BE2C (cell line): ENCODE measurements at regions not wholly inside any gene's neighbourhood (a gene's known extent, or its start where the extent isn't known, plus 50 kb on each side); places are given as distances from the start of the nearest gene placed in this dataset.
"Not testable (repeated sequence)": the region's sequence is repeated elsewhere in the genome, so short reads cannot be mapped to it uniquely, and the experiment has no call there.

ENCODE experiments used
- DNase-seq: peaks from one replicate; pipeline ENCODE4 v3.0.0-alpha.2; 2020
- H3K27me3 ChIP-seq: fragments of 250-450 bp; sonication (Bioruptor Pico); 2 replicates; pipeline ENCODE4 v1.5.1; 2020; ENCODE audit warnings: mild to moderate bottlenecking
- H3K36me3 ChIP-seq: fragments of 250-450 bp; sonication (Bioruptor Pico); 2 replicates; pipeline ENCODE4 v1.5.1; 2020; ENCODE audit warnings: mild to moderate bottlenecking
- H3K4me1 ChIP-seq: fragments of 250-450 bp; sonication (Bioruptor Pico); 2 replicates; pipeline ENCODE4 v1.5.1; 2020
- H3K4me3 ChIP-seq: 2 replicates; pipeline ENCODE4 v1.5.1; 2011; ENCODE audit warnings: low read depth, low read length
- H3K9me3 ChIP-seq: fragments of 250-450 bp; sonication (Bioruptor Pico); 2 replicates; pipeline ENCODE4 v1.5.1; 2020
- TF ChIP-seq, protein P1 (sequence below): IDR thresholded peaks from 2 replicates; pipeline ENCODE4 v1.5.1; 2012; ENCODE audit warnings: mild to moderate bottlenecking, low read depth, low read length

DNA sequence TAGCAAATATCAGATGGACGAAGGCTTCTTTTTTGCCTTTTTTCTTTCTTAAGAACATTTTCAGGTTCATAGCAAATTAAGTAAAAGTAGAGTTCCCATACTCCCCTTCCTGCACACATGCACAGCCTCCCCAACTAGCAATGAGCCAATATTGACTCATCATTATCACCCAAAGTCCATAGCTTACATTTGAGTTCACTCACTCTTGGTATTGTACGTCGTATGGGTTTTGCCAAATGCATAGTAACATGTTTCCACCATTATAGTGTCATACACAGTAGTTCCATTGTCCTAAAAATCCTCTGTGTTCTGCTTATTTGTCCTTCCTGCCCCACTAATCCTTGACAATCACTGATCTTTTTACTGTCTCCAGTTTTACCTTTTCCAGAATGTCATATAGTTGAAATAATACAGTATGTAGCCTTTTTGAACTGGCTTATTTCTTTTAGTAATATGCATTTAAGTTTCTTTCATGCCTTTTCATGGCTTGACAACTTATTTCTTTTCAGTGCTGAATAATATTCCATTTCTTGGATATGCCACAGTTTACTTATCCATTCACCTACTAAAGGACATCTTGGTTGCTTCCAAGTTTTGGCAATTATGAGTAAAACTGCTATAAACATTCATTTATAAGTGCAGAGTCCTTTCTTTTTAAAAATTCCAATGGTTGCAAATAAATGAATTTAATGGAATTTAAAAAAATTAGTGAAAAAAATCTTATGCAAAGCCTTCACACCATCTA is 242.1 kb downstream of the ISL1 start:
- TF ChIP-seq, protein P1, sequence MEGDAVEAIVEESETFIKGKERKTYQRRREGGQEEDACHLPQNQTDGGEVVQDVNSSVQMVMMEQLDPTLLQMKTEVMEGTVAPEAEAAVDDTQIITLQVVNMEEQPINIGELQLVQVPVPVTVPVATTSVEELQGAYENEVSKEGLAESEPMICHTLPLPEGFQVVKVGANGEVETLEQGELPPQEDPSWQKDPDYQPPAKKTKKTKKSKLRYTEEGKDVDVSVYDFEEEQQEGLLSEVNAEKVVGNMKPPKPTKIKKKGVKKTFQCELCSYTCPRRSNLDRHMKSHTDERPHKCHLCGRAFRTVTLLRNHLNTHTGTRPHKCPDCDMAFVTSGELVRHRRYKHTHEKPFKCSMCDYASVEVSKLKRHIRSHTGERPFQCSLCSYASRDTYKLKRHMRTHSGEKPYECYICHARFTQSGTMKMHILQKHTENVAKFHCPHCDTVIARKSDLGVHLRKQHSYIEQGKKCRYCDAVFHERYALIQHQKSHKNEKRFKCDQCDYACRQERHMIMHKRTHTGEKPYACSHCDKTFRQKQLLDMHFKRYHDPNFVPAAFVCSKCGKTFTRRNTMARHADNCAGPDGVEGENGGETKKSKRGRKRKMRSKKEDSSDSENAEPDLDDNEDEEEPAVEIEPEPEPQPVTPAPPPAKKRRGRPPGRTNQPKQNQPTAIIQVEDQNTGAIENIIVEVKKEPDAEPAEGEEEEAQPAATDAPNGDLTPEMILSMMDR = no peak

DNA sequence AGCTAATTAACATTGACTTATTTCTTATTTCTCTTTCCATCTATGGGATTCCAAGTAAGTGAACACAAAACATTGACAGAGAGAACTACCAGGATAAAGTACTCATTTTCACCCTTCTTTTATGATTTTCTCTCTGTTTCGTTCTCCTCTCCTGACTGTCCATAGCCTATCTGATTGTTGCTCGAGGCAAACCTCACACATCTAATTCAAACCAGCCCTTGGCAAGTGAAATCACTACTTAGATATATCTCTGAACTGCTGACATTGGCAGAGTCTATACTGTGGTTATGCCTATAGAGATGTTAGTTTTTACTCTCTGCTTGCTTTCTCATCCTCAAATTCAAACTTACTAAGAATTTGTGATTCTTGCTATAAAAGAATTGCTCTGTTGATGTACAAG is 248.8 kb downstream of the ISL1 start:
- Histone ChIP-seq H3K36me3 (no peaks in the 10 kb centered on the region), H3K4me3 (no peak overlapping the region), H3K9me3 (no peaks in the 10 kb centered on the region), H3K4me1 (peaks cover 4% of the 10 kb centered on the region; the same call in 1 of the 2 replicates), H3K27me3 (no peaks in the 10 kb centered on the region)
- TF ChIP-seq, protein P1 = no peak
- DNase-seq = peak; percentile 11

More for the DNA sequence above, 242.1 kb downstream of the ISL1 start:
- no peaks in the 10 kb centered on the region for H3K27me3 ChIP-seq
- H3K36me3 ChIP-seq = no peaks in the 10 kb centered on the region
- H3K4me3 ChIP-seq = no peak overlapping the region
- H3K4me1 ChIP-seq = peaks cover 10% of the 10 kb centered on the region
- no peak for DNase-seq
- no peaks in the 10 kb centered on the region for H3K9me3 ChIP-seq

DNA sequence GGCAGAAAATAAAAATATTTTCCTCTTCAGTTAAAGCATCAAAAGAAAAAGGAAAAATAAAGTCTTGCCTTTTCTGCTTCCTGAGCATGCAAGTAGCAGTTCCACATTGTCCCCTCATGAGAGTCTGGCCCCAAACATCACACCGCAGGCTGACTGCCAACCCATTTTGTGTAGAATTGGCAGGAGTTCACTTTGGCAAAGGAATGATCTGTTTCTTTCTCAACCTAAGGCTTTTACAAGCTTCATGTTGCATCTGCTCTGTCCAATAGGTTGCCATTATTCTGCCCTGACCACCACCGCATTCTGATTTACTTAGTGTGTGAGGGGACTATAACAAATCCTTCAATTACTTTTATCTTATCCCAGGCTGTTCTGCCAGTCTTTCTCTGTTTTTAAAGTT is 249.5 kb downstream of the ISL1 start:
- Histone ChIP-seq H3K9me3 (no peaks in the 10 kb centered on the region), H3K4me1 (peaks cover 4% of the 10 kb centered on the region; the same call in 1 of the 2 replicates), H3K27me3 (no peaks in the 10 kb centered on the region), H3K4me3 (no peak overlapping the region), H3K36me3 (no peaks in the 10 kb centered on the region)
- TF ChIP-seq, protein P1 = no peak
- no peak for DNase-seq

DNA sequence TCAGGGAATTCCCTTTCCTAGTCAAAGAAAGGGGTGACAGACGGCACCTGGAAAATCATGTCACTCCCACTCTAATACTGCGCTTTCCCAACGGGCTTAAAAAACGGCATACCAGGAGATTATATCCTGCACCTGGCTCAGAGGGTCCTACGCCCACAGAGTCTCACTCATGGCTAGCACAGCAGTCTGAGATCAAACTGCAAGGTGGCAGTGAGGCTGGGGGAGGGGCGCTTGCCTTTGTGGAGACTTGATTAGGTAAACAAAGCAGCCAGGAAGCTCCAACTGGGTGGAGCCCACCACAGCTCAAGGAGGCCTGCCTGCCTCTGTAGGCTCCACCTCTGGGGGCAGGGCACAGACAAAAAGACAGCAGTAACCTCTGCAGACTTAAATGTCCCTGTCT is 253.7 kb downstream of the ISL1 start:
- not testable (repeated sequence) for H3K4me3 ChIP-seq, H3K9me3 ChIP-seq, H3K4me1 ChIP-seq, H3K36me3 ChIP-seq, H3K27me3 ChIP-seq, DNase-seq

DNA sequence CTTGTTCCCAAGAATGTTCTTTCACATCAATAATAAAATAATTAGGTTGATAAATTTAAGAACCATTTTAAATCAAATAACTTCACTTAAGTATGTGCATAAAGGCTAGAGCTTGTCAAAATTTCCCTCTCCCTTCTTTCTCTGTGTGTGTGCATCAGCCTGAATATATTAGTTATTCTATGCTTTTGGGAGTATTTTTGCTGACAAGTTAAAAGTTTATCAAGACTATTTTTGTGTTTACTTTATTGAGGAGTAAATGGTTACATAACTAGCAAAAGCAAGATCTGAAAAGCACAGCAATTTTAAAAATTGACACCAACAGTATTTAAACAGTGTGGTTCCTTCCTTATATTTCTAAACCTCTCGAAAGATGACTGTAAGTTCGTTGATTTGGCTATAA is 261.7 kb downstream of the ISL1 start:
- Histone ChIP-seq H3K36me3 (no peaks in the 10 kb centered on the region), H3K4me1 (no peaks in the 10 kb centered on the region)
- TF ChIP-seq, protein P1 = no peak

DNA sequence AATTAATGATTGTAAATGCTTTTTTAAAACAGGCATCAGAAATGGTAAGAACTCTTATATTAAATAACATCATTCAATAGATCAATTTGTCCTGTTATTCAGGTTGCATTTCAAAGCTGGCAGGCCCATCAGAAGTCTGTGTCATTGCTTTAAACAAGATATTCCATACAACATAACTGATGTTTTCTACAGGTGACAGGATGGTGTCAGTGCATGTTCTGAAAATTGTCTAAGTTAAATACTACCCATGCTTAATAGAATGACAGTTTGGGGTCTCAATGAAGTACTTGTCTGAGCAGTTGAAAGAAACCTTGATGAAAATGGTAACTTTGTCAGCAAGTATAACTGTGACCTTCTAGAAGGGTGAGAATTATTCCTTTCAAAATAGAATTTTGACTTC is 263.2 kb downstream of the ISL1 start:
- Histone ChIP-seq H3K4me3 (no peak overlapping the region), H3K27me3 (no peaks in the 10 kb centered on the region), H3K36me3 (no peaks in the 10 kb centered on the region), H3K4me1 (peaks cover 2% of the 10 kb centered on the region; the same call in 1 of the 2 replicates), H3K9me3 (no peaks in the 10 kb centered on the region)
- DNase-seq = no peak
- TF ChIP-seq, protein P1 = no peak

More for the DNA sequence above, 261.7 kb downstream of the ISL1 start:
- Histone ChIP-seq H3K4me3 (no peak overlapping the region), H3K27me3 (no peaks in the 10 kb centered on the region), H3K9me3 (no peaks in the 10 kb centered on the region)
- DNase-seq = no peak
